GM21717 (cell line): ENCODE measurements at regions not wholly inside any gene's neighbourhood (a gene's known extent, or its start where the extent isn't known, plus 50 kb on each side); places are given as distances from the start of the nearest gene placed in this dataset.

Source experiments
- ATAC-seq: cut with Tn5 transposase; IDR thresholded peaks from one replicate; pipeline ENCODE4 v1.9.1; 2021; ENCODE audit warnings: mild to moderate bottlenecking, moderate library complexity; ENCODE audit not compliant: unreplicated experiment

- no peak for ATAC-seq
These were observed 134.6 kb upstream of the SPATS2L start for GRCh38 chr2:200171731-200172482.

- no peak for ATAC-seq
These were observed 134.0 kb upstream of the SPATS2L start for GRCh38 chr2:200172521-200172920.

- ATAC-seq = no peak
These were observed 133.4 kb upstream of the SPATS2L start for GRCh38 chr2:200172944-200173581.

GRCh38 chr2:200173691-200174090 is 132.8 kb upstream of the SPATS2L start:
- ATAC-seq = no peak

- no peak for ATAC-seq
These were observed 131.9 kb upstream of the SPATS2L start for GRCh38 chr2:200174433-200175216.

- no peak for ATAC-seq
These were observed 128.3 kb upstream of the SPATS2L start for GRCh38 chr2:200177971-200178911.

GRCh38 chr2:200179151-200179550 is 127.3 kb upstream of the SPATS2L start:
- no peak for ATAC-seq

- no peak for ATAC-seq
These were observed 125.5 kb upstream of the SPATS2L start for GRCh38 chr2:200180943-200181342.

GRCh38 chr2:200181755-200182154 is 124.7 kb upstream of the SPATS2L start:
- ATAC-seq = no peak

GRCh38 chr2:200184748-200185627 is 121.5 kb upstream of the SPATS2L start:
- ATAC-seq = no peak

- ATAC-seq = no peak
These were observed 120.9 kb upstream of the SPATS2L start for GRCh38 chr2:200185628-200186000.

GRCh38 chr2:200186002-200186401 is 120.5 kb upstream of the SPATS2L start:
- no peak for ATAC-seq

- ATAC-seq = no peak
These were observed 117.6 kb upstream of the SPATS2L start for GRCh38 chr2:200188876-200189275.

- ATAC-seq = no peak
These were observed 116.5 kb upstream of the SPATS2L start for GRCh38 chr2:200189964-200190363.

GRCh38 chr2:200193331-200193730 is 113.2 kb upstream of the SPATS2L start:
- ATAC-seq = no peak

- no peak for ATAC-seq
These were observed 112.7 kb upstream of the SPATS2L start for GRCh38 chr2:200193791-200194190.

GRCh38 chr2:200194746-200195145 is 111.7 kb upstream of the SPATS2L start:
- ATAC-seq = no peak

GRCh38 chr2:200199005-200199404 is 107.5 kb upstream of the SPATS2L start:
- ATAC-seq = no peak

- no peak for ATAC-seq
These were observed 106.8 kb upstream of the SPATS2L start for GRCh38 chr2:200199576-200200263.
